KMS-11 (cell line): ENCODE measurements at regions not wholly inside any gene's neighbourhood (a gene's known extent, or its start where the extent isn't known, plus 50 kb on each side); places are given as distances from the start of the nearest gene placed in this dataset.

ENCODE experiments used
- H2AFZ ChIP-seq: fragments of 200-600 bp; sonication (generic); 2 replicates; pipeline ENCODE4 v1.6.1; 2016; ENCODE audit warnings: antibody characterized with exemption, mixed run types, low read depth
- H3K27ac ChIP-seq: fragments of 200-600 bp; sonication (generic); 2 replicates; pipeline ENCODE4 v1.6.1; 2016; ENCODE audit warnings: mild to moderate bottlenecking, mixed run types
- H3K27me3 ChIP-seq: fragments of 200-600 bp; sonication (generic); 2 replicates; pipeline ENCODE4 v1.6.1; 2017; ENCODE audit warnings: mild to moderate bottlenecking, low read depth, mixed run types, moderate library complexity; ENCODE audit not compliant: insufficient read depth
- H3K36me3 ChIP-seq: fragments of 200-600 bp; sonication (generic); 2 replicates; pipeline ENCODE4 v1.6.1; 2017; ENCODE audit warnings: mild to moderate bottlenecking, mixed run types; ENCODE audit not compliant: insufficient read depth
- H3K4me1 ChIP-seq: fragments of 200-600 bp; sonication (generic); 2 replicates; pipeline ENCODE4 v1.6.1; 2016; ENCODE audit warnings: mild to moderate bottlenecking, low read depth, mixed run types; ENCODE audit not compliant: poor library complexity, severe bottlenecking
- H3K4me2 ChIP-seq: fragments of 200-600 bp; sonication (generic); 2 replicates; pipeline ENCODE4 v1.7.0; 2016; ENCODE audit warnings: mild to moderate bottlenecking, mixed run types
- H3K4me3 ChIP-seq: fragments of 200-600 bp; sonication (generic); IDR thresholded peaks from 2 replicates; pipeline ENCODE4 v1.6.1; 2017; ENCODE audit warnings: low read depth, low read length, mixed read lengths; ENCODE audit not compliant: insufficient read depth
- H3K79me2 ChIP-seq: fragments of 200-600 bp; sonication (generic); 2 replicates; pipeline ENCODE4 v1.6.1; 2016; ENCODE audit warnings: low read depth, mixed run types; ENCODE audit not compliant: insufficient read depth
- H3K9ac ChIP-seq: fragments of 200-600 bp; sonication (generic); 2 replicates; pipeline ENCODE4 v1.6.1; 2016; ENCODE audit warnings: mild to moderate bottlenecking, mixed run types
- H4K20me1 ChIP-seq: fragments of 200-600 bp; sonication (generic); 2 replicates; pipeline ENCODE4 v1.6.1; 2016; ENCODE audit warnings: mild to moderate bottlenecking, mixed run types; ENCODE audit not compliant: insufficient read depth
- CTCF ChIP-seq: fragments of 200-600 bp; sonication (generic); conservative IDR thresholded peaks from 2 replicates; pipeline ENCODE4 v1.6.1; 2017; ENCODE audit warnings: low read depth, mild to moderate bottlenecking, antibody characterized with exemption, low read length, moderate library complexity, mixed read lengths

GRCh38 chr13:111663505-111663904 is 343.1 kb downstream of the TEX29 start:
- H3K4me3 ChIP-seq = no peak overlapping the region
- H3K36me3 ChIP-seq = no peaks in the 10 kb centered on the region
- TF ChIP-seq CTCF = no peak
- no peak overlapping the region for H3K4me2 ChIP-seq
- H3K4me1 ChIP-seq = no peaks in the 10 kb centered on the region
- H3K27me3 ChIP-seq = no peaks in the 10 kb centered on the region
- no peak overlapping the region for H3K27ac ChIP-seq
- H3K79me2 ChIP-seq = no peaks in the 10 kb centered on the region
- no peak overlapping the region for H2AFZ ChIP-seq
- no peaks in the 10 kb centered on the region for H4K20me1 ChIP-seq
- H3K9ac ChIP-seq = no peak overlapping the region

DNA sequence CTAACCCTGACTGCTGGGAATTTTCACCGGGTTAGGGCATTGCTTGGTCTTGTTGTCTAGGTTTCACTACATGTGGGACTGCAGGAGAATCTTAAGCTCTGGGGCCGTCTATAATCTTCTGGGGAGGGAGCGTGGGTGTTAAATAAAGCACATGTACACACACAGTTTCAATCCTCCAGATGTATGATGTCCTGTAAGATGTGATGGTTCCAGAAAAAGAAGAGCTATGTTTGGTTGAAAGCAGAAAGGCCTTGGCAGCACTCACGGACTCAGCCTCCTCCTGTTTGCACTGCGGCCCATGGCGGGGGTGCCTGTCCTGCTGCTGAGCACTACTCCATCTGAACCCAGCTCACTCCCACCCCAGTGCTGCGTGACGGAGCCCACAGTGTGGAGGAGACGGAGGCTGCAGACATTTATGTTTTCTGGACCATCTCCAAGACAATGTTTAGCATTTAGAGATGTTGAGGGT is 343.5 kb downstream of the TEX29 start:
- Histone ChIP-seq H3K4me2 (no peak overlapping the region), H3K4me3 (no peak overlapping the region)
- TF ChIP-seq CTCF = no peak

GRCh38 chr13:111664696-111665095 is 344.3 kb downstream of the TEX29 start:
- Histone ChIP-seq H3K27me3 (no peaks in the 10 kb centered on the region), H4K20me1 (no peaks in the 10 kb centered on the region), H3K79me2 (no peaks in the 10 kb centered on the region), H3K36me3 (no peaks in the 10 kb centered on the region), H3K4me1 (no peaks in the 10 kb centered on the region), H2AFZ (no peak overlapping the region), H3K9ac (no peak overlapping the region), H3K4me2 (no peak overlapping the region), H3K27ac (no peak overlapping the region), H3K4me3 (no peak overlapping the region)
- no peak for TF ChIP-seq CTCF

More for the DNA sequence above, 343.5 kb downstream of the TEX29 start:
- no peak overlapping the region for H3K9ac ChIP-seq
- no peaks in the 10 kb centered on the region for H3K79me2 ChIP-seq
- no peaks in the 10 kb centered on the region for H3K4me1 ChIP-seq
- H4K20me1 ChIP-seq = no peaks in the 10 kb centered on the region
- H3K36me3 ChIP-seq = no peaks in the 10 kb centered on the region
- no peaks in the 10 kb centered on the region for H3K27me3 ChIP-seq
- H2AFZ ChIP-seq = no peak overlapping the region
- no peak overlapping the region for H3K27ac ChIP-seq

DNA sequence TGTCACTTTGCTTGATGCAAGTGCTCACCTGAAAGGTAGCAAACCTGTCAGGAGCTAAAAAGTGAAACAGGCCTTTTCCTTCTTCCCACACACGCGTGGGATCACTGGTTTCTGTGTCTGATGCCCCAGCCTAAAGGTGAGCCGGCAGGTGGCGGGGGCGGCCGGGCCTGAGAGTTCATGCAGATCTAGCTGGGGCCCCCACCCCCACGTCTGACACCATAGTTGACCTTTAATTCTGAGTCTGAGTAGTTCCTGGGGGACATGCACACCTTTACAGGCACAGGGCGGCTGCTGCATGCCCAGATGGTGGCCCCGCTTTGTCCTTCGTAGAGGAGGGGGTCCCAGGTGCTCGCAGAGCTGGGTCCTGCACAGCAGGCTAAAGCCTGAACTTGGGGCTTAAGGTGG is 345.3 kb downstream of the TEX29 start:
- Histone ChIP-seq H4K20me1 (no peaks in the 10 kb centered on the region), H3K27ac (no peak overlapping the region), H3K27me3 (no peaks in the 10 kb centered on the region), H3K36me3 (no peaks in the 10 kb centered on the region), H3K79me2 (no peaks in the 10 kb centered on the region), H3K9ac (no peak overlapping the region), H2AFZ (no peak overlapping the region), H3K4me1 (no peaks in the 10 kb centered on the region), H3K4me2 (no peak overlapping the region), H3K4me3 (no peak overlapping the region)
- no peak for TF ChIP-seq CTCF
